ENCODE measurements at regions not wholly inside any gene's neighbourhood (a gene's known extent, or its start where the extent isn't known, plus 50 kb on each side); places are given as distances from the start of the nearest gene placed in this dataset.
"Not testable (repeated sequence)": the region's sequence is repeated elsewhere in the genome, so short reads cannot be mapped to it uniquely, and the experiment has no call there.

DNA sequence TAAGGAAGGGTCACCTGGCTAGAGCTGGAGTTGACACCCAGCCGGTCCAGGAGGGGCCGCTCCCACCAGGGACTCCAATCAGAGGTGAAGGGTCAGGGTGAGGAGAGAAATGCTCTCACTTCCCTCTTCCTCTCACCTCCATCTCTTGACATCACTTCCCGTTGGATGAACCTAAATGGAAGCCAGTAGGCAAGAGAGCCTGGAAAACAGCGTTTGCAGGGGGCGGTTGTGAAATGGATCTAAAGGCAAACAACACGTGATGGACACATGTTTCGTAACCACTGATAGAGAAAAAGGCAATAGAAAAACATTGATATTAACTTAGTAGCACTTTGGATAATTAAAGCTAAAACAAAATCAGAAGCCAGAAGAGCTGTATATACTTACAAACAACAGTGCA is 105.6 kb upstream of the FOXA2 start:
- TF ChIP-seq, protein P1, sequence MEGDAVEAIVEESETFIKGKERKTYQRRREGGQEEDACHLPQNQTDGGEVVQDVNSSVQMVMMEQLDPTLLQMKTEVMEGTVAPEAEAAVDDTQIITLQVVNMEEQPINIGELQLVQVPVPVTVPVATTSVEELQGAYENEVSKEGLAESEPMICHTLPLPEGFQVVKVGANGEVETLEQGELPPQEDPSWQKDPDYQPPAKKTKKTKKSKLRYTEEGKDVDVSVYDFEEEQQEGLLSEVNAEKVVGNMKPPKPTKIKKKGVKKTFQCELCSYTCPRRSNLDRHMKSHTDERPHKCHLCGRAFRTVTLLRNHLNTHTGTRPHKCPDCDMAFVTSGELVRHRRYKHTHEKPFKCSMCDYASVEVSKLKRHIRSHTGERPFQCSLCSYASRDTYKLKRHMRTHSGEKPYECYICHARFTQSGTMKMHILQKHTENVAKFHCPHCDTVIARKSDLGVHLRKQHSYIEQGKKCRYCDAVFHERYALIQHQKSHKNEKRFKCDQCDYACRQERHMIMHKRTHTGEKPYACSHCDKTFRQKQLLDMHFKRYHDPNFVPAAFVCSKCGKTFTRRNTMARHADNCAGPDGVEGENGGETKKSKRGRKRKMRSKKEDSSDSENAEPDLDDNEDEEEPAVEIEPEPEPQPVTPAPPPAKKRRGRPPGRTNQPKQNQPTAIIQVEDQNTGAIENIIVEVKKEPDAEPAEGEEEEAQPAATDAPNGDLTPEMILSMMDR (conservative IDR thresholded peaks at IDR 0.05; ENCODE audit: low read depth): no peak
- no peak overlapping the region for H3K27ac ChIP-seq
- no peak for DNase-seq (ENCODE audit: low spot score)
- ChIA-PET POLR2A (ENCODE audit: low non-redundant PET) (interaction anchor here (0.7 kb wide), 1 partner anchor 651 kb away, joined by 3 read pairs; no protein-coding TSS in a partner anchor), CTCF (interaction anchor here (2.1 to 4.3 kb wide), 3 partner anchors 359 to 650 kb away, joined by 10 to 35 read pairs (median 15); partner anchors contain the start of gene THBD)

DNA sequence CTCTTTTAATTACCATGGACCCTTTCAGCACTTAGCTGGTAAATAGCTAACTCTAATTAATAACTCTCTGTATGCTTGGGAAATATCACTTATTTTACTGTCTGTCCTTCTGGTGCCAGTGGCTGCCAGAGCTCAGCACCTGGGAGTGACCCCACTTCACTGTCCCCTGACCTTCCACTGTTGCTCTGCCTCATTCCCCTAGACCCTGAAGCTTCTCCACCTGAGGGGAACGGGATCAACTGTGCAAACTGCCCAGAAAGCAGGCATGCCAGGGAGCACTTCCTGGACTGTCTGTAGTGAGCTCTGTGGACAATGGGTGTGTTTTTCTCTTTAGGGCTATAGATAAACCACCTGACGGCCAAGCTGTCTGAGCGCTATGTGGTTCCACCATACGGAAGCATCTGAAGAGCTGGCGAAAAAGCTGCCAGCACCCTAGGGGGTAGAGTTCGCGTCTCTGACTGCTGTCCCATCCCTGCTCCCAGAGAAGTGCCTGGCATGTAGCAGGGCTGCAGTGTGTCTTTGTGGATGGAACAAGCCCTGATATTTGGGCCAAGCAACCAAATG is 106.3 kb upstream of the FOXA2 start:
- ChIA-PET CTCF (interaction anchor here (0.6 to 4.3 kb wide), 12 partner anchors 10 to 650 kb away, joined by 3 to 35 read pairs (median 4); partner anchors contain the start of gene THBD), POLR2A (ENCODE audit: low non-redundant PET) (no interaction called here)
- H3K27ac ChIP-seq: no peak overlapping the region
- DNase-seq (ENCODE audit: low spot score): no peak
- TF ChIP-seq, protein P1 (conservative IDR thresholded peaks at IDR 0.05; ENCODE audit: low read depth): no peak

DNA sequence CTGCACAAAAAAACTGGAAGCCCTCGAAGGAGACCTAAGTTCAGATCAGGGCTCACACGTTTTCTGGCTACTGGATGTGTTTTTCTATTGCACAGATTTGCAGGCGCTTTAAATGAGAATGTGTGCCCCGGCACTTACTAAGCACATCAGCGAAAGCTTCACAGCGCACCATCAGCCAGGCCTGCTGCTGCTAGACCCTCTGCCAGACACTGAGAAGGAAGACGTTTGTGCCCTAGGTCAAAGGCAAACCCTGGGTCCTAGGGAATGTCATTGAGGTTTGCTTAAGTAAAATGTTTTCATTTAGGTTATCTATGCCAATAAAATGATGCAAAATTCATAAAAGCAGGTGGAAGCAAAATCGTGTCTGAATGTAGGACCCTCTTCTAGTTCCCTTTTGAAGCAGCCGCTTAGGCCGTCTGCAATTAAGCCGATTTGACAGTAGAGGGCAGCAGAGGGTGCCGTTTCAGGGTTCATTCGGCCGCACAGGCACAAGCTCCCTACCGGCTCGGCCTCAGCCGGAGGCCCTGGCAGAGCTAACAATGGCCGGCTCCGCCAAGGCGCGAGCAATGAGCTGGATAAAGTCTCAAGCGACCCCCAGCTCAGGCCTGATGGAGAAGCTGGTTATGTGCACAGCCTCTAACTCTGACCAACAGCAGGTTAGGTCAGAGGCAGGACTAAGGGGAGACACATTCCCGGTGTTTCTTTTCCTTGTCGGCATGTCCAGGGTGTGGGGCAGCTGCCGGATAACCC is 107.2 kb upstream of the FOXA2 start:
- peak; percentile 88 for DNase-seq (ENCODE audit: low spot score)

DNA sequence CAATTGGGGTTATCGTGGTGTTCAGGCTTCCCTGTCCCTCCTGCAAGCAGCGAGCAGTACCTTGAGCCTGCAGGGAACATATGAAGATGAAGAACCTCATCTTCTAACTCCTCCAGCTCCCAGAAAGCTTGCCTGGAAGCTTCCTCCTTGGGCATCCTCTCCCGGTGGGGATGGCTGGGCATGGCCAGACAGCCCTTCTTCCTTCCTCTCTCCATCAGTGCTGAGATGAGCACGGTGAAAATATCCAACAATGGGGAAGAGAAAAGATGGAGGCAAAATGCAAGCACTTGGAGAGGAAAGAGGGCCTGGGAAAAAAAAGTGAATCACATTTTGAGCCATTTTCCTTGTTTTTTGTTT is 107.7 kb upstream of the FOXA2 start:
- TF ChIP-seq, protein P1 (conservative IDR thresholded peaks at IDR 0.05; ENCODE audit: low read depth): no peak
- no peak for DNase-seq (ENCODE audit: low spot score)
- ChIA-PET CTCF (interaction anchor here (0.5 to 4.3 kb wide), 16 partner anchors 9 to 648 kb away, joined by 3 to 35 read pairs (median 4); partner anchors contain the start of gene THBD), POLR2A (ENCODE audit: low non-redundant PET) (no interaction called here)
- H3K27ac ChIP-seq: no peak overlapping the region

More for the DNA sequence above, 107.2 kb upstream of the FOXA2 start:
- no peak overlapping the region for H3K27ac ChIP-seq
- ChIA-PET POLR2A (ENCODE audit: low non-redundant PET) (no interaction called here), CTCF (interaction anchor here (0.5 to 4.3 kb wide), 17 partner anchors 9 to 649 kb away, joined by 3 to 35 read pairs (median 4); partner anchors contain the start of gene THBD)
- TF ChIP-seq, protein P1 (conservative IDR thresholded peaks at IDR 0.05; ENCODE audit: low read depth): peak; percentile 96

DNA sequence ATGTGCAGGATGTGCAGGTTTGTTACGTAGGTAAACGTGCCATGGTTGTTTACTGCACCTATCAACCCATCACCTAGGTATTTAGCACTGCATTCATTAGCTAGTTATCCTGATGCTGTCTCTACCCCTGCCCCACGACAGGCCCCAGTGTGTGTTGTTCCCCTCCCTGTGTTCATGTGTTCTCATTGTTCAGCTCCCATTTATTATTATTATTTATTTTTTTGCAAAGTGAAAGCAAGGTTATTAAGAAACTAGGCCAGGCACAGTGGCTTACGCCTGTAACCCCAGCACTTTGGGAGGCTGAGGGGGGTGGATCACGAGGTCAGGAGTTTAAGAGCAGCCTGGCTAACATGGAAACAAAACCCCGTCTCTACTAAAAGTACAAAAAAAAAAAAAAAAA is 108.2 kb upstream of the FOXA2 start:
- DNase-seq (ENCODE audit: low spot score); H3K27ac ChIP-seq: not testable (repeated sequence)
- POLR2A ChIA-PET (ENCODE audit: low non-redundant PET): interaction anchor here (0.6 kb wide), 1 partner anchor 357 kb away, joined by 3 read pairs; no protein-coding TSS in a partner anchor
- CTCF ChIA-PET: interaction anchor here (0.7 to 4.3 kb wide), 4 partner anchors 10 to 648 kb away, joined by 4 to 35 read pairs (median 5); no protein-coding TSS in a partner anchor

DNA sequence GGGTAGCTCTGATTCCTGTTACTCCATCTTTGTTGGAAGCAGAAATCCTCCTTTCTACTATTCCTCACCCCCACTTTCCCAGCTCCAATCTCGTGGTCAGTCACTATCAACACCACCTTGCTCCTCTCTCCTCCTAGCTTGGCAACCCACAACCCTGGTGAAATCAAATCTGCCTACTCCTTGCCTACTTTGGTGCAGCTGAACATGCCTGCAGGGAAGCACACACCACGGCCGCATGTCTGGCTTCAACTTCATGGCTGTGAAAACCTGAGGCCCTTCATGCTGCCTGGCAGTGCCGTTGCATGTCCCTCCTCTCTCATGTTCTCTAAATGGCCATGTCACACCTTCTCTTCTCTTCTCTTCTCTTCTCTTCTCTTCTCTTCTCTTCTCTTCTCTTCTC is 112.4 kb upstream of the FOXA2 start:
- DNase-seq (ENCODE audit: low spot score): no peak
- ChIA-PET CTCF (no interaction called here), POLR2A (ENCODE audit: low non-redundant PET) (no interaction called here)
- no peak overlapping the region for H3K27ac ChIP-seq
- TF ChIP-seq, protein P1 (conservative IDR thresholded peaks at IDR 0.05; ENCODE audit: low read depth): no peak
